ENCODE measurements at regions not wholly inside any gene's neighbourhood (a gene's known extent, or its start where the extent isn't known, plus 50 kb on each side); places are given as distances from the start of the nearest gene placed in this dataset.

GRCh38 chr4:115865736-115866135, 752.3 kb upstream of the NDST4 start:
- TF ChIP-seq EZH2phosphoT487 (IDR thresholded peaks at IDR 0.05; ENCODE audit: insufficient read depth, low read depth) (no peak), EZH2 (IDR thresholded peaks at IDR 0.05; ENCODE audit: insufficient read depth, poor library complexity, severe bottlenecking) (no peak)

All from GM23248 (cell line).